OCI-LY1 (cell line): ENCODE measurements at regions not wholly inside any gene's neighbourhood (a gene's known extent, or its start where the extent isn't known, plus 50 kb on each side); places are given as distances from the start of the nearest gene placed in this dataset.

Experiments
- H2AFZ ChIP-seq: fragments of 200-600 bp; sonication (generic), shearing (Covaris generic); 2 replicates; pipeline ENCODE4 v1.6.0; 2014; ENCODE audit warnings: antibody characterized with exemption, mild to moderate bottlenecking, low read length
- H3F3A ChIP-seq: fragments of 200-600 bp; sonication (generic), shearing (Covaris generic); 2 replicates; pipeline ENCODE4 v1.6.0; 2014; ENCODE audit warnings: mild to moderate bottlenecking, antibody characterized with exemption, low read length, moderate library complexity; ENCODE audit not compliant: insufficient read depth
- H3K27ac ChIP-seq: fragments of 200-600 bp; sonication (generic); 2 replicates; pipeline ENCODE4 v1.5.1; 2014; ENCODE audit warnings: low read length, mixed run types, mild to moderate bottlenecking, low read depth; ENCODE audit not compliant: poor library complexity, severe bottlenecking
- H3K27me3 ChIP-seq: fragments of 200-600 bp; sonication (generic); 2 replicates; pipeline ENCODE4 v1.6.0; 2014; ENCODE audit warnings: antibody characterized with exemption, mild to moderate bottlenecking, low read length, moderate library complexity; ENCODE audit not compliant: insufficient read depth
- H3K36me3 ChIP-seq: fragments of 200-600 bp; sonication (generic); 2 replicates; pipeline ENCODE4 v1.6.1; 2014; ENCODE audit warnings: mild to moderate bottlenecking, antibody characterized with exemption, low read length, moderate library complexity, mixed read lengths; ENCODE audit not compliant: insufficient read depth
- H3K4me1 ChIP-seq: fragments of 200-600 bp; sonication (generic); 2 replicates; pipeline ENCODE4 v1.5.1; 2014; ENCODE audit warnings: mild to moderate bottlenecking, low read length, moderate library complexity; ENCODE audit not compliant: insufficient read depth, severe bottlenecking
- H3K4me2 ChIP-seq: fragments of 200-600 bp; sonication (generic), shearing (Covaris generic); 2 replicates; pipeline ENCODE4 v1.6.1; 2014; ENCODE audit warnings: low read length
- H3K4me3 ChIP-seq: fragments of 200-600 bp; sonication (generic); 2 replicates; pipeline ENCODE4 v1.5.1; 2014; ENCODE audit warnings: low read length, low read depth, mild to moderate bottlenecking, mixed read lengths; ENCODE audit not compliant: poor library complexity, severe bottlenecking
- H3K79me2 ChIP-seq: fragments of 200-600 bp; shearing (Covaris generic); 2 replicates; pipeline ENCODE4 v1.6.1; 2016; ENCODE audit warnings: mixed run types, low read length, mixed read lengths; ENCODE audit not compliant: insufficient read depth
- H3K9ac ChIP-seq: fragments of 200-600 bp; sonication (generic), shearing (Covaris generic); 2 replicates; pipeline ENCODE4 v1.6.1; 2014; ENCODE audit warnings: mild to moderate bottlenecking, low read length, mixed read lengths
- H3K9me2 ChIP-seq: fragments of 200-600 bp; sonication (generic), shearing (Covaris generic); 2 replicates; pipeline ENCODE4 v1.6.1; 2014; ENCODE audit warnings: low read depth, mild to moderate bottlenecking, low read length, mixed read lengths
- H3K9me3 ChIP-seq: fragments of 200-600 bp; shearing (Covaris generic); 2 replicates; pipeline ENCODE4 v1.6.1; 2014; ENCODE audit warnings: low read length, mixed read lengths
- H4K20me1 ChIP-seq: fragments of 200-600 bp; sonication (generic), shearing (Covaris generic); 2 replicates; pipeline ENCODE4 v1.6.0; 2016; ENCODE audit warnings: mild to moderate bottlenecking, low read length; ENCODE audit not compliant: insufficient read depth
- CTCF ChIP-seq: fragments of 200-600 bp; sonication (generic), shearing (Covaris generic); IDR thresholded peaks from 2 replicates; pipeline ENCODE4 v1.5.1; 2017; ENCODE audit warnings: mild to moderate bottlenecking, antibody characterized with exemption, low read length, moderate library complexity, mixed read lengths
- EZH2 ChIP-seq: fragments of 200-600 bp; sonication (generic), shearing (Covaris generic); IDR thresholded peaks from 2 replicates; pipeline ENCODE4 v1.8.0; 2017; ENCODE audit warnings: borderline replicate concordance, mixed run types, mild to moderate bottlenecking, antibody characterized with exemption, low read length, moderate library complexity, mixed read lengths

DNA sequence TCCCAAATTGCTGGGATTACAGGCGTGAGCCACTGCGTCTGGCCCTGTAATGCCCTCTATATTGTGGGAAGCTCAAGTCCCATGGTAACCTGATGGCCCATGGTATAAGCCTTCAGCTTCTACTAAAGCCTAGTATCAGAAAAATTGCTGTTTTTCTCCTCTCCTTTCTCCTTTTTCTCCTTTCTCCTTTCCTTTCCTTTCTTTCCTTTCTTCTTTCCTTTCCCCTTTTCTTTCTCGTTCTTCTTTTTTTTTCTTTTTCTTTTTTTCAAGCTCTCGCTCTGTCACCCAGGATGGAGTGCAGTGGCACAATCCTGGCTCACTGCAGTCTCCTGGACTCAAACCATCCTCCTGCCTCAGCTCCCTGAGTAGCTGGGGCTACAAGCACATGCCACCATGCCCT is 740.7 kb downstream of the FAM133A start:
- Histone ChIP-seq H3K27me3 (no peaks in the 10 kb centered on the region), H3K36me3 (no peaks in the 10 kb centered on the region), H3K4me3 (no peak overlapping the region), H4K20me1 (no peaks in the 10 kb centered on the region), H3K4me1 (no peaks in the 10 kb centered on the region), H3K9me2 (no peaks in the 10 kb centered on the region), H3K4me2 (no peak overlapping the region), H3K9me3 (no peaks in the 10 kb centered on the region), H3K79me2 (no peaks in the 10 kb centered on the region), H2AFZ (no peak overlapping the region), H3F3A (no peaks in the 10 kb centered on the region), H3K9ac (no peak overlapping the region), H3K27ac (no peak overlapping the region)
- TF ChIP-seq CTCF (no peak), EZH2 (no peak)

- Histone ChIP-seq H3K9me2 (no peaks in the 10 kb centered on the region), H3K27me3 (no peaks in the 10 kb centered on the region), H3K4me1 (no peaks in the 10 kb centered on the region), H3K4me2 (no peak overlapping the region), H3F3A (no peaks in the 10 kb centered on the region), H3K36me3 (no peaks in the 10 kb centered on the region), H2AFZ (no peak overlapping the region), H3K27ac (no peak overlapping the region), H4K20me1 (no peaks in the 10 kb centered on the region), H3K9ac (no peak overlapping the region), H3K79me2 (no peaks in the 10 kb centered on the region), H3K4me3 (no peak overlapping the region), H3K9me3 (no peaks in the 10 kb centered on the region)
- no peak for TF ChIP-seq EZH2
- no peak for TF ChIP-seq CTCF
Measured at GRCh38 chrX:94418065-94418464, 744.1 kb downstream of the FAM133A start.

DNA sequence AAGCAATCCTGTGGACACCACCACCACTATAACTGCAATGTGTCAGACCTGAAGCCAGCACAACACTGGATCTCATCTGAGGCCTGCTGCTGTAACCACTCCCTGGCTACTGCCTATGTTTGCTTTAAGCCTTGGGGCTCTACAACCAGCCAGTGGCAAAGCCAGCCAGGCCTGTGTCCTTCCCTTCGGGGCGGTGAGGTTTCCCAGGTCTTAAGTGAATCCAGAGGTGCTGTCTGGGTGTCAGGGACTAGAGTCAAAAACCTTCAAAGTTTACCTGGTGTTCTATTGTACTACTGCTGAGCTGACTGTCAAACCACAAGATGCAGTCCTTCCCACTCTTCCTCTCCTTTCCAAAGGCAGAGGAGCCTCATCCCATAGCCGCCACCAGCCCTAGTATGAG is 750.5 kb downstream of the FAM133A start:
- H3K27me3 ChIP-seq, result no peaks in the 10 kb centered on the region
- H3K79me2 ChIP-seq, result no peaks in the 10 kb centered on the region
- H2AFZ ChIP-seq, result no peak overlapping the region
- no peaks in the 10 kb centered on the region for H3K4me1 ChIP-seq
- no peak for TF ChIP-seq CTCF
- TF ChIP-seq EZH2, result no peak
- H4K20me1 ChIP-seq, result no peaks in the 10 kb centered on the region
- no peaks in the 10 kb centered on the region for H3K9me3 ChIP-seq
- H3K4me3 ChIP-seq, result no peak overlapping the region
- no peaks in the 10 kb centered on the region for H3K36me3 ChIP-seq
- H3F3A ChIP-seq, result no peaks in the 10 kb centered on the region
- H3K4me2 ChIP-seq, result no peak overlapping the region
- H3K9ac ChIP-seq, result no peak overlapping the region
- no peak overlapping the region for H3K27ac ChIP-seq
- H3K9me2 ChIP-seq, result no peaks in the 10 kb centered on the region
